IMR-90 (cell line): ENCODE measurements at regions not wholly inside any gene's neighbourhood (a gene's known extent, or its start where the extent isn't known, plus 50 kb on each side); places are given as distances from the start of the nearest gene placed in this dataset.

Experiments used
- ATAC-seq: fragments of 200-7000 bp; cut with Tn5 transposase; 2 replicates; pipeline ENCODE4 v1.9.1; 2020; ENCODE audit warnings: low read depth, mild to moderate bottlenecking, moderate library complexity
- BruUV-seq: library from RNA; stranded (reverse); fragments of 400-500 nt; replicated peaks from 2 replicates; lab custom pipeline; 2021; lab: Mats Ljungman, UMichigan
- CTCF ChIA-PET: fragments of 300-600 bp; formaldehyde crosslinking; extraction: SDS; loops from one replicate; lab custom pipeline; 2021; ENCODE audit warnings: antibody characterized with exemption; lab: Yijun Ruan, JAX
- POLR2A ChIA-PET: fragments of 300-600 bp; sonication (Branson Sonifier 250); formaldehyde crosslinking; loops from one replicate; lab custom pipeline; 2022; ENCODE audit warnings: antibody characterized with exemption; ENCODE audit not compliant: unreplicated experiment; lab: Charles Lee
- DNase-seq: peaks from one replicate; pipeline ENCODE4 v3.0.0; 2013
- H2AFZ ChIP-seq: replicated peaks from 2 replicates; pipeline ENCODE3; 2013; ENCODE audit warnings: low read length, mild to moderate bottlenecking; ENCODE audit not compliant: poor library complexity
- H2AK5ac ChIP-seq: 2 replicates; pipeline ENCODE4 v1.6.1; 2013; ENCODE audit warnings: low read depth, low read length, inconsistent platforms
- H2AK9ac ChIP-seq: replicated peaks from 2 replicates; pipeline ENCODE3; 2013; ENCODE audit warnings: mild to moderate bottlenecking, low read depth, low read length, moderate library complexity; ENCODE audit not compliant: poor library complexity
- H2BK120ac ChIP-seq: 2 replicates; pipeline ENCODE4 v1.6.1; 2013; ENCODE audit warnings: low read depth, low read length, inconsistent platforms
- H2BK15ac ChIP-seq: 3 replicates; pipeline ENCODE4 v1.6.1; 2013; ENCODE audit warnings: low read depth, low read length, inconsistent platforms
- H2BK20ac ChIP-seq: 2 replicates; pipeline ENCODE4 v1.6.1; 2013; ENCODE audit warnings: low read depth, mild to moderate bottlenecking, inconsistent platforms, low read length, moderate library complexity
- H2BK5ac ChIP-seq: 2 replicates; pipeline ENCODE4 v1.6.1; 2013; ENCODE audit warnings: mild to moderate bottlenecking, low read depth, low read length, inconsistent platforms; ENCODE audit not compliant: poor library complexity, severe bottlenecking
- H3K14ac ChIP-seq: replicated peaks from 2 replicates; pipeline ENCODE4 v1.6.1; 2013; ENCODE audit warnings: low read depth, low read length, inconsistent platforms
- H3K18ac ChIP-seq: 2 replicates; pipeline ENCODE4 v1.6.1; 2013; ENCODE audit warnings: low read depth, low read length, control low read depth
- H3K23ac ChIP-seq: 2 replicates; pipeline ENCODE4 v1.6.1; 2013; ENCODE audit warnings: low read depth, low read length, inconsistent platforms
- H3K27ac ChIP-seq: 2 replicates; pipeline ENCODE4 v1.5.1; 2013; ENCODE audit warnings: mild to moderate bottlenecking, control low read depth, low read length; ENCODE audit not compliant: insufficient read depth
- H3K27me3 ChIP-seq: 2 replicates; pipeline ENCODE4 v1.6.1; 2013; ENCODE audit warnings: low read length; ENCODE audit not compliant: control insufficient read depth, insufficient read depth
- H3K36me3 ChIP-seq: 2 replicates; pipeline ENCODE4 v1.6.1; 2013; ENCODE audit warnings: low read length, mixed read lengths; ENCODE audit not compliant: control insufficient read depth, insufficient read depth
- H3K4ac ChIP-seq: 2 replicates; pipeline ENCODE4 v1.6.1; 2013; ENCODE audit warnings: low read depth, low read length, inconsistent platforms
- H3K4me1 ChIP-seq: 2 replicates; pipeline ENCODE4 v1.6.1; 2013; ENCODE audit warnings: low read length, mixed read lengths; ENCODE audit not compliant: control insufficient read depth, insufficient read depth
- H3K4me2 ChIP-seq: 2 replicates; pipeline ENCODE4 v1.6.1; 2013; ENCODE audit warnings: low read depth, mild to moderate bottlenecking, control low read depth, low read length, moderate library complexity
- H3K4me3 ChIP-seq: 2 replicates; pipeline ENCODE4 v1.5.1; 2013; ENCODE audit warnings: low read depth, mild to moderate bottlenecking, control low read depth, low read length, moderate library complexity; ENCODE audit not compliant: insufficient read depth
- H3K56ac ChIP-seq: 2 replicates; pipeline ENCODE4 v1.6.1; 2013; ENCODE audit warnings: low read length, inconsistent platforms; ENCODE audit not compliant: insufficient read depth; ENCODE audit errors: extremely low read depth
- H3K79me1 ChIP-seq, 2 experiments: 2 replicates each; pipeline ENCODE4 v1.6.1; 2013; ENCODE audit warnings: low read length in 2 of 2, inconsistent platforms in 1 of 2, low read depth in 1 of 2
- H3K9ac ChIP-seq: 2 replicates; pipeline ENCODE4 v1.6.1; 2013; ENCODE audit warnings: low read depth, low read length, control low read depth
- H3K9me1 ChIP-seq: 2 replicates; pipeline ENCODE4 v1.6.1; 2013; ENCODE audit warnings: low read length, inconsistent platforms; ENCODE audit not compliant: insufficient read depth
- H3K9me3 ChIP-seq: 2 replicates; pipeline ENCODE4 v1.6.1; 2013; ENCODE audit warnings: low read length; ENCODE audit not compliant: control insufficient read depth, insufficient read depth
- H4K20me1 ChIP-seq: 2 replicates; pipeline ENCODE4 v1.6.1; 2013; ENCODE audit warnings: low read length, inconsistent platforms; ENCODE audit not compliant: insufficient read depth
- H4K5ac ChIP-seq: 2 replicates; pipeline ENCODE4 v1.6.1; 2013; ENCODE audit warnings: mild to moderate bottlenecking, low read depth, low read length, control low read depth
- H4K8ac ChIP-seq, 2 experiments: 2 replicates each; pipeline ENCODE4 v1.6.1; 2013; ENCODE audit warnings: low read depth in 2 of 2, low read length in 2 of 2, control low read depth in 1 of 2, inconsistent platforms in 1 of 2
- H4K91ac ChIP-seq: 2 replicates; pipeline ENCODE4 v1.6.1; 2013; ENCODE audit warnings: low read depth, low read length, inconsistent platforms; ENCODE audit not compliant: insufficient read depth
- BHLHE40 ChIP-seq: fragments of 150-350 bp; IDR thresholded peaks from 2 replicates; pipeline ENCODE4 v1.6.1; 2016; ENCODE audit warnings: mild to moderate bottlenecking, low read depth, low read length
- CEBPB ChIP-seq: IDR thresholded peaks from 2 replicates; pipeline ENCODE4 v1.6.1; 2012; ENCODE audit warnings: low read depth, low read length, improper control_type of control experiment
- CHD1 ChIP-seq: IDR thresholded peaks from 2 replicates; pipeline ENCODE4 v1.6.1; 2012; ENCODE audit warnings: low read depth, low read length, improper control_type of control experiment
- CTCF ChIP-seq: conservative IDR thresholded peaks from 2 replicates; pipeline ENCODE4 v1.5.1; 2012; ENCODE audit warnings: mild to moderate bottlenecking, low read depth, low read length, improper control_type of control experiment
- ELK1 ChIP-seq: fragments of 150-350 bp; IDR thresholded peaks from 2 replicates; pipeline ENCODE4 v1.6.1; 2016; ENCODE audit warnings: low read depth, mild to moderate bottlenecking, low read length, moderate library complexity, borderline replicate concordance
- FOS ChIP-seq: fragments of 150-350 bp; IDR thresholded peaks from 2 replicates; pipeline ENCODE4 v1.6.1; 2016; ENCODE audit warnings: low read depth, low read length
- MAFK ChIP-seq: IDR thresholded peaks from 2 replicates; pipeline ENCODE4 v1.6.1; 2012; ENCODE audit warnings: low read depth, low read length, improper control_type of control experiment
- MAZ ChIP-seq: IDR thresholded peaks from 2 replicates; pipeline ENCODE4 v1.6.1; 2012; ENCODE audit warnings: low read depth, mild to moderate bottlenecking, low read length, improper control_type of control experiment, moderate library complexity, borderline replicate concordance
- MXI1 ChIP-seq: IDR thresholded peaks from 2 replicates; pipeline ENCODE4 v1.6.1; 2012; ENCODE audit warnings: low read depth, mild to moderate bottlenecking, low read length, moderate library complexity, borderline replicate concordance
- NFE2L2 ChIP-seq: fragments of 150-350 bp; IDR thresholded peaks from 2 replicates; pipeline ENCODE4 v1.6.1; 2016; ENCODE audit warnings: low read depth, mild to moderate bottlenecking, low read length
- POLR2A ChIP-seq: IDR thresholded peaks from 2 replicates; pipeline ENCODE4 v1.6.1; 2012; ENCODE audit warnings: mild to moderate bottlenecking, low read depth, low read length
- RAD21 ChIP-seq: IDR thresholded peaks from 2 replicates; pipeline ENCODE4 v1.6.1; 2012; ENCODE audit warnings: low read length, improper control_type of control experiment
- RCOR1 ChIP-seq: IDR thresholded peaks from 2 replicates; pipeline ENCODE4 v1.6.1; 2012; ENCODE audit warnings: mild to moderate bottlenecking, low read length, improper control_type of control experiment; ENCODE audit not compliant: insufficient replicate concordance
- RFX5 ChIP-seq: IDR thresholded peaks from 2 replicates; pipeline ENCODE4 v1.8.0; 2012; ENCODE audit warnings: low read depth, mild to moderate bottlenecking, low read length, moderate library complexity
- SMC3 ChIP-seq: fragments of 150-350 bp; IDR thresholded peaks from 2 replicates; pipeline ENCODE4 v1.6.1; 2016; ENCODE audit warnings: low read depth, mild to moderate bottlenecking, antibody characterized with exemption, low read length, moderate library complexity
- USF2 ChIP-seq: fragments of 150-350 bp; IDR thresholded peaks from 2 replicates; pipeline ENCODE4 v1.6.1; 2017; ENCODE audit warnings: mild to moderate bottlenecking, antibody characterized with exemption, low read length, low read depth
- WGBS, 2 experiments: methylation state at CpG; one replicate each; pipeline versions ENCODE4 v1.1.5 to v1.1.7; 2013; ENCODE audit warnings: missing lambda C conversion rate in 2 of 2; ENCODE audit not compliant: insufficient read length in 1 of 2; ENCODE audit errors: extremely low coverage in 2 of 2; 5-methylcytosine and 5-hydroxymethylcytosine counted together
- dilution Hi-C: fragments of 300-500 bp; cut with HindIII; formaldehyde crosslinking; loops from one replicate; pipeline ENCODE4 v1.14.3; 2018; ENCODE audit warnings: low sequenced_read_pairs; ENCODE audit not compliant: unreplicated experiment
- in situ Hi-C: fragments of 300-500 bp; cut with MboI; formaldehyde crosslinking; loops from 3 replicates; pipeline ENCODE4 v1.14.3; 2019; ENCODE audit warnings: low sequenced_read_pairs, inconsistent platforms, mixed read lengths
- intact Hi-C: fragments of 100-400 bp; cut with micrococcal nuclease; formaldehyde crosslinking; loops from 2 replicates; pipeline ENCODE4 v1.10.0; 2022

GRCh38 chrX:42460706-42461105, 317.3 kb downstream of the PPP1R2C start:
- H3K4me1 ChIP-seq, result no peaks in the 10 kb centered on the region
- no peak overlapping the region for H2AK9ac ChIP-seq
- H4K5ac ChIP-seq, result no peak overlapping the region
- DNase-seq (no peak), ATAC-seq (no peak)
- H3K4me3 ChIP-seq, result no peak overlapping the region
- H2BK20ac ChIP-seq, result no peak overlapping the region
- H3K27ac ChIP-seq, result no peak overlapping the region
- no peaks in the 10 kb centered on the region for H3K36me3 ChIP-seq
- H4K8ac ChIP-seq, result no peak overlapping the region
- no peaks in the 10 kb centered on the region for H3K79me1 ChIP-seq
- intact Hi-C loops (no loop called here), in situ Hi-C loops (no loop called here), dilution Hi-C loops (no loop called here)
- H3K14ac ChIP-seq, result no peak overlapping the region
- whole genome bisulfite sequencing, 2 experiments, result 0% methylated on average over 1 of the region's 4 CpGs; no CpG with 5 or more reads in 1 of the 2 experiments
- no TSS peak for BruUV-seq
- no peak overlapping the region for H2BK5ac ChIP-seq
- no peak overlapping the region for H2BK15ac ChIP-seq
- H4K20me1 ChIP-seq, result no peaks in the 10 kb centered on the region
- H3K23ac ChIP-seq, result no peak overlapping the region
- H3K9me3 ChIP-seq, result no peaks in the 10 kb centered on the region
- TF ChIP-seq MAZ, result no peak
- TF ChIP-seq RCOR1, result no peak
- TF ChIP-seq ELK1, result no peak
- TF ChIP-seq NFE2L2, result no peak
- no peak for TF ChIP-seq CHD1
- TF ChIP-seq MXI1, result no peak
- no peak for TF ChIP-seq POLR2A
- TF ChIP-seq RFX5, result no peak
- TF ChIP-seq MAFK, result no peak
- TF ChIP-seq BHLHE40, result no peak
- TF ChIP-seq USF2, result no peak
- no peak for TF ChIP-seq SMC3
- TF ChIP-seq CEBPB, result no peak
- no peak for TF ChIP-seq FOS
- no peak for TF ChIP-seq RAD21
- TF ChIP-seq CTCF, result no peak
- H3K27me3 ChIP-seq, result no peaks in the 10 kb centered on the region; the same call in 1 of the 2 replicates
- H2AFZ ChIP-seq, result no peak overlapping the region
- no peaks in the 10 kb centered on the region for H3K9me1 ChIP-seq
- H3K18ac ChIP-seq, result no peak overlapping the region
- POLR2A ChIA-PET, result no interaction called here
- H3K4ac ChIP-seq, result no peak overlapping the region
- H3K4me2 ChIP-seq, result no peak overlapping the region
- H4K91ac ChIP-seq, result no peak overlapping the region
- CTCF ChIA-PET, result no interaction called here
- H2BK120ac ChIP-seq, result no peak overlapping the region
- no peak overlapping the region for H2AK5ac ChIP-seq
- H3K56ac ChIP-seq, result no peak overlapping the region
- H3K9ac ChIP-seq, result no peak overlapping the region
